ENCODE measurements at regions not wholly inside any gene's neighbourhood (a gene's known extent, or its start where the extent isn't known, plus 50 kb on each side); places are given as distances from the start of the nearest gene placed in this dataset.

GRCh38 chr7:18151422-18151821 is 123.8 kb upstream of the PRPS1L1 start:
- no peak for TF ChIP-seq POLR2A (IDR thresholded peaks at IDR 0.05)
- no peak for TF ChIP-seq CTCF (IDR thresholded peaks at IDR 0.05)
- no peak for TF ChIP-seq EP300 (IDR thresholded peaks at IDR 0.05)
- intact Hi-C loops (cut with DNase I) = no loop called here

GRCh38 chr7:18153183-18153748 is 125.6 kb upstream of the PRPS1L1 start:
- WGBS, 3 donors = 67 to 95% (median 90%) methylated on average over 6 of the region's 6 CpGs
- DNase-seq = no peak
- TF ChIP-seq POLR2A (IDR thresholded peaks at IDR 0.05) (no peak), EP300 (IDR thresholded peaks at IDR 0.05) (no peak), CTCF (IDR thresholded peaks at IDR 0.05) (no peak)
- intact Hi-C loops (cut with DNase I) = no loop called here
- H3K27ac ChIP-seq = no peak overlapping the region
- H3K36me3 ChIP-seq = no peaks in the 10 kb centered on the region
- H3K27me3 ChIP-seq = no peaks in the 10 kb centered on the region
- H3K4me3 ChIP-seq = no peak overlapping the region
- H3K9me3 ChIP-seq = no peaks in the 10 kb centered on the region
- no peaks in the 10 kb centered on the region for H3K4me1 ChIP-seq (ENCODE audit: insufficient read depth)

More at GRCh38 chr7:18151422-18151821, 123.8 kb upstream of the PRPS1L1 start:
- no peak overlapping the region for H3K4me3 ChIP-seq
- no peaks in the 10 kb centered on the region for H3K4me1 ChIP-seq (ENCODE audit: insufficient read depth)
- WGBS, 3 donors = 46 to 61% (median 51%) methylated on average over 1 of the region's 1 CpG
- H3K36me3 ChIP-seq = no peaks in the 10 kb centered on the region
- H3K27ac ChIP-seq = no peak overlapping the region
- no peaks in the 10 kb centered on the region for H3K9me3 ChIP-seq
- no peak for DNase-seq
- H3K27me3 ChIP-seq = no peaks in the 10 kb centered on the region

GRCh38 chr7:18154726-18155125 is 127.1 kb upstream of the PRPS1L1 start:
- Histone ChIP-seq H3K27me3 (no peaks in the 10 kb centered on the region), H3K4me1 (ENCODE audit: insufficient read depth) (no peaks in the 10 kb centered on the region), H3K4me3 (no peak overlapping the region), H3K9me3 (no peaks in the 10 kb centered on the region), H3K27ac (no peak overlapping the region), H3K36me3 (no peaks in the 10 kb centered on the region)
- intact Hi-C loops (cut with DNase I) = no loop called here
- TF ChIP-seq CTCF (IDR thresholded peaks at IDR 0.05) (no peak), EP300 (IDR thresholded peaks at IDR 0.05) (no peak), POLR2A (IDR thresholded peaks at IDR 0.05) (no peak)
- DNase-seq = no peak
- 81 to 87% (median 85%) methylated on average over 5 of the region's 5 CpGs for WGBS, 3 donors

- WGBS, 3 donors = 85 to 89% (median 88%) methylated on average over 1 of the region's 1 CpG
- Histone ChIP-seq H3K27ac (no peak overlapping the region), H3K27me3 (no peaks in the 10 kb centered on the region), H3K36me3 (no peaks in the 10 kb centered on the region), H3K4me1 (ENCODE audit: insufficient read depth) (no peaks in the 10 kb centered on the region), H3K4me3 (no peak overlapping the region), H3K9me3 (no peaks in the 10 kb centered on the region)
- intact Hi-C loops (cut with DNase I) = no loop called here
- DNase-seq = no peak
- TF ChIP-seq POLR2A (IDR thresholded peaks at IDR 0.05) (no peak), EP300 (IDR thresholded peaks at IDR 0.05) (no peak), CTCF (IDR thresholded peaks at IDR 0.05) (no peak)
Observed at GRCh38 chr7:18157233-18157632, 129.6 kb upstream of the PRPS1L1 start.
